ENCODE measurements at regions not wholly inside any gene's neighbourhood (a gene's known extent, or its start where the extent isn't known, plus 50 kb on each side); places are given as distances from the start of the nearest gene placed in this dataset.

DNA sequence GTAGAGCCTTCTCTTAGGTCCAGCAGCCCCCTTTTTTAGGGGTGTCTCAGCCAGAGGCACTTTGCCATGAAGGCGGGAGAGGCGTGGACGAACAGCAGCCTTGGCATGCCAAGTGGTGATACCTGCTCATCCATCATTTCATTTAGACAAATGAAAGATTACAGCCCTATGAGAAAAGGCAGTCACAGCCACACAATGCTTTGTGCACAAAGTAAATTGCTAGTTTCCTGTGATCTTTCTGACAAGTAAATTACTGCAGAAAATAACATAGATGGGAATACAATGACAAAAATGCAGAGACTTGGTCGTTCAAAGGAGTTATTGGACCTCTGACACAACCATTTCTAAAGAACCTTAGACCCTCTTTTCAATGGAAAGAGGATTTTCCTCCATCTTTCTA, 94.9 kb downstream of the RND3 start:
- H3K4me2 ChIP-seq (ENCODE audit: low read depth, low read length, poor library complexity, severe bottlenecking) = no peak overlapping the region
- no peaks in the 10 kb centered on the region for H3K27me3 ChIP-seq (ENCODE audit: insufficient read depth, low read length, poor library complexity, severe bottlenecking)
- H4K20me1 ChIP-seq (ENCODE audit: insufficient read depth, low read length, poor library complexity, severe bottlenecking) = no peaks in the 10 kb centered on the region
- no peaks in the 10 kb centered on the region for H3K4me1 ChIP-seq (ENCODE audit: insufficient read depth, low read length, poor library complexity, severe bottlenecking)
- H3F3A ChIP-seq (ENCODE audit: low read depth) = no peaks in the 10 kb centered on the region
- no peaks in the 10 kb centered on the region for H3K9me3 ChIP-seq (ENCODE audit: insufficient read depth, low read depth, low read length)
- TF ChIP-seq, protein P1, sequence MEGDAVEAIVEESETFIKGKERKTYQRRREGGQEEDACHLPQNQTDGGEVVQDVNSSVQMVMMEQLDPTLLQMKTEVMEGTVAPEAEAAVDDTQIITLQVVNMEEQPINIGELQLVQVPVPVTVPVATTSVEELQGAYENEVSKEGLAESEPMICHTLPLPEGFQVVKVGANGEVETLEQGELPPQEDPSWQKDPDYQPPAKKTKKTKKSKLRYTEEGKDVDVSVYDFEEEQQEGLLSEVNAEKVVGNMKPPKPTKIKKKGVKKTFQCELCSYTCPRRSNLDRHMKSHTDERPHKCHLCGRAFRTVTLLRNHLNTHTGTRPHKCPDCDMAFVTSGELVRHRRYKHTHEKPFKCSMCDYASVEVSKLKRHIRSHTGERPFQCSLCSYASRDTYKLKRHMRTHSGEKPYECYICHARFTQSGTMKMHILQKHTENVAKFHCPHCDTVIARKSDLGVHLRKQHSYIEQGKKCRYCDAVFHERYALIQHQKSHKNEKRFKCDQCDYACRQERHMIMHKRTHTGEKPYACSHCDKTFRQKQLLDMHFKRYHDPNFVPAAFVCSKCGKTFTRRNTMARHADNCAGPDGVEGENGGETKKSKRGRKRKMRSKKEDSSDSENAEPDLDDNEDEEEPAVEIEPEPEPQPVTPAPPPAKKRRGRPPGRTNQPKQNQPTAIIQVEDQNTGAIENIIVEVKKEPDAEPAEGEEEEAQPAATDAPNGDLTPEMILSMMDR (conservative IDR thresholded peaks at IDR 0.05; ENCODE audit: low read length) = no peak
- TF ChIP-seq EZH2phosphoT487 (IDR thresholded peaks at IDR 0.05; ENCODE audit: borderline replicate concordance) = no peak
- H3K36me3 ChIP-seq (ENCODE audit: insufficient read depth, low read length) = no peaks in the 10 kb centered on the region
- no peak overlapping the region for H2AFZ ChIP-seq (ENCODE audit: low read length)
- no peak overlapping the region for H3K4me3 ChIP-seq (ENCODE audit: low read length, poor library complexity, severe bottlenecking)
- H3K9ac ChIP-seq (ENCODE audit: low read depth, low read length, poor library complexity, severe bottlenecking) = no peak overlapping the region
- H3K79me2 ChIP-seq (ENCODE audit: insufficient read depth, low read length) = no peaks in the 10 kb centered on the region
- H3K9me2 ChIP-seq (replicated peaks; ENCODE audit: low read depth, low read length) = no peaks in the 10 kb centered on the region

DNA sequence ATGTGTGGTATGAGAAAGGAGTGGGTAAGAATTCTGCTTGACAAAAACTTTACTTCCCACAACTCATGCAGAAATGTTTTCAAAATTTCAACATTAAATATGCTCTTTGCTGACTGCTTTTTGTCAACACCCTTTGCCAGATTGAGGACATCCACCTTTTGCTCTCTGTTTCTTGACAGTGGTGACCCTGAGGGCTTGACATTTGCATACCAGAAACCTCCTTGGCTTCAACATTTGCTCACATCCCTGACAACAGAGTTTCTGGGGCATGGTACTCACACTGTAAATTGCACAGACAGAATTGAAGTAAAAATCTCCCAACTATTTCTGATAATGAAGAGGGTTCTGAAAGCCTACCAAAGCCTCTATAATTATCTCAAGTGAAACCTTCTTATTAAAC, 95.7 kb downstream of the RND3 start:
- Histone ChIP-seq H3K4me2 (ENCODE audit: low read depth, low read length, poor library complexity, severe bottlenecking) (no peak overlapping the region), H3K4me3 (ENCODE audit: low read length, poor library complexity, severe bottlenecking) (no peak overlapping the region), H3K27me3 (ENCODE audit: insufficient read depth, low read length, poor library complexity, severe bottlenecking) (no peaks in the 10 kb centered on the region), H3F3A (ENCODE audit: low read depth) (no peaks in the 10 kb centered on the region), H4K20me1 (ENCODE audit: insufficient read depth, low read length, poor library complexity, severe bottlenecking) (no peaks in the 10 kb centered on the region), H3K36me3 (ENCODE audit: insufficient read depth, low read length) (no peaks in the 10 kb centered on the region), H3K9me3 (ENCODE audit: insufficient read depth, low read depth, low read length) (no peaks in the 10 kb centered on the region), H3K4me1 (ENCODE audit: insufficient read depth, low read length, poor library complexity, severe bottlenecking) (no peaks in the 10 kb centered on the region), H2AFZ (ENCODE audit: low read length) (no peak overlapping the region; the same call in 1 of the 2 replicates), H3K79me2 (ENCODE audit: insufficient read depth, low read length) (no peaks in the 10 kb centered on the region), H3K9ac (ENCODE audit: low read depth, low read length, poor library complexity, severe bottlenecking) (no peak overlapping the region), H3K9me2 (replicated peaks; ENCODE audit: low read depth, low read length) (no peaks in the 10 kb centered on the region)
- TF ChIP-seq, protein P1 (conservative IDR thresholded peaks at IDR 0.05; ENCODE audit: low read length) = no peak
- no peak for TF ChIP-seq EZH2phosphoT487 (IDR thresholded peaks at IDR 0.05; ENCODE audit: borderline replicate concordance)

DNA sequence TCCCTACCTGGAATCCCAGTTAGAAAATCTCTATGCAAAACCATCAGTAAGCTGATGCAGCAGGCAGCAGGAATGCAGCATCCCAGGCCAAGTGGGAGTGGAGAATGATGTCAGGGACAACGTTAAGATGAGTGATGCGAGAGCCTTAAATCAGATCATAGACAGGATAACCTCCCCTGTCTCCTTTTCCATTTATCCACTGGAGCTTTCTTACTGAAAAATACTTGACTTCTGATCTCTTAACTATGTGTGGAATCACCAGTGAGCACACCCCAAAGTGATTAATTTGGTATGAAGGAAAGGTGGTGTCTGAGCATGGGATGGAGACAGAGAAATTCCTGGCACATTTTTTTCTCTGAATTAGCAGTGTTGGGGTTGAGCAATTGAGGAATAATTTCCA, 98.0 kb downstream of the RND3 start:
- no peaks in the 10 kb centered on the region for H3F3A ChIP-seq (ENCODE audit: low read depth)
- no peaks in the 10 kb centered on the region for H3K79me2 ChIP-seq (ENCODE audit: insufficient read depth, low read length)
- no peak overlapping the region for H3K9ac ChIP-seq (ENCODE audit: low read depth, low read length, poor library complexity, severe bottlenecking)
- TF ChIP-seq, protein P1 (conservative IDR thresholded peaks at IDR 0.05; ENCODE audit: low read length) = no peak
- TF ChIP-seq EZH2phosphoT487 (IDR thresholded peaks at IDR 0.05; ENCODE audit: borderline replicate concordance) = no peak
- H2AFZ ChIP-seq (ENCODE audit: low read length) = no peak overlapping the region
- no peaks in the 10 kb centered on the region for H3K9me2 ChIP-seq (replicated peaks; ENCODE audit: low read depth, low read length)
- H3K4me3 ChIP-seq (ENCODE audit: low read length, poor library complexity, severe bottlenecking) = no peak overlapping the region
- H3K36me3 ChIP-seq (ENCODE audit: insufficient read depth, low read length) = no peaks in the 10 kb centered on the region
- peaks cover 4% of the 10 kb centered on the region; the same call in 1 of the 2 replicates for H3K9me3 ChIP-seq (ENCODE audit: insufficient read depth, low read depth, low read length)
- H3K4me1 ChIP-seq (ENCODE audit: insufficient read depth, low read length, poor library complexity, severe bottlenecking) = no peaks in the 10 kb centered on the region
- no peak overlapping the region for H3K4me2 ChIP-seq (ENCODE audit: low read depth, low read length, poor library complexity, severe bottlenecking)
- no peaks in the 10 kb centered on the region for H3K27me3 ChIP-seq (ENCODE audit: insufficient read depth, low read length, poor library complexity, severe bottlenecking)
- no peaks in the 10 kb centered on the region for H4K20me1 ChIP-seq (ENCODE audit: insufficient read depth, low read length, poor library complexity, severe bottlenecking)

Data from Loucy (cell line).